ENCODE measurements at regions not wholly inside any gene's neighbourhood (a gene's known extent, or its start where the extent isn't known, plus 50 kb on each side); places are given as distances from the start of the nearest gene placed in this dataset.

GRCh38 chr17:6249732-6250131 is 179.6 kb downstream of the WSCD1 start:
- TF ChIP-seq CTCF (IDR thresholded peaks at IDR 0.05) (no peak), POLR2A (IDR thresholded peaks at IDR 0.05) (no peak)
